Panc1 (cell line): ENCODE measurements at regions not wholly inside any gene's neighbourhood (a gene's known extent, or its start where the extent isn't known, plus 50 kb on each side); places are given as distances from the start of the nearest gene placed in this dataset.

ENCODE experiments used
- ATAC-seq: fragments of 200-7000 bp; cut with Tn5 transposase; 2 replicates; pipeline ENCODE4 v1.9.1; 2020; ENCODE audit warnings: mild to moderate bottlenecking, moderate library complexity
- BruUV-seq: library from RNA; stranded (reverse); fragments of 400-500 nt; replicated peaks from 2 replicates; lab custom pipeline; 2021; lab: Mats Ljungman, UMichigan
- CTCF ChIA-PET: fragments of 300-600 bp; sonication (Branson Sonifier 250); formaldehyde crosslinking; loops from one replicate; lab custom pipeline; 2022; ENCODE audit warnings: antibody characterized with exemption; lab: Charles Lee
- POLR2A ChIA-PET: fragments of 300-600 bp; sonication (Branson Sonifier 250); formaldehyde crosslinking; loops from one replicate; lab custom pipeline; 2022; ENCODE audit warnings: antibody characterized with exemption; lab: Charles Lee
- DNase-seq: peaks from one replicate; pipeline ENCODE4 v3.0.0-alpha.2; 2010; ENCODE audit warnings: low read depth, low spot score
- H3K27ac ChIP-seq: 2 replicates; pipeline ENCODE4 v1.5.1; 2011; ENCODE audit warnings: mild to moderate bottlenecking, low read length, inconsistent platforms
- H3K27me3 ChIP-seq: fragments of 200-500 bp; sonication (Bioruptor generic); 2 replicates; pipeline ENCODE4 v1.6.0; 2014; ENCODE audit warnings: low read length, inconsistent platforms; ENCODE audit not compliant: control insufficient read depth, insufficient read depth
- H3K36me3 ChIP-seq: fragments of 200-500 bp; sonication (Bioruptor generic); 2 replicates; pipeline ENCODE4 v1.5.1; 2014; ENCODE audit warnings: inconsistent platforms, mild to moderate bottlenecking, low read length, moderate library complexity; ENCODE audit not compliant: control insufficient read depth, insufficient read depth
- H3K4me1 ChIP-seq: 2 replicates; pipeline ENCODE4 v1.5.1; 2011; ENCODE audit warnings: inconsistent platforms, mild to moderate bottlenecking, low read length, moderate library complexity; ENCODE audit not compliant: control insufficient read depth, insufficient read depth
- H3K4me3 ChIP-seq, 2 experiments: 2 replicates each; pipeline ENCODE4 v1.5.1; 2011 to 2012; ENCODE audit warnings: low read depth in 2 of 2, low read length in 2 of 2, mild to moderate bottlenecking in 2 of 2, inconsistent platforms in 1 of 2, moderate library complexity in 1 of 2
- H3K9me3 ChIP-seq: fragments of 200-500 bp; sonication (Bioruptor generic); 2 replicates; pipeline ENCODE4 v1.5.1; 2014; ENCODE audit warnings: low read depth, mild to moderate bottlenecking, inconsistent platforms, low read length, moderate library complexity; ENCODE audit not compliant: control insufficient read depth, insufficient read depth
- POLR2AphosphoS5 ChIP-seq: IDR thresholded peaks from 2 replicates; pipeline ENCODE4 v1.6.1; 2012; ENCODE audit warnings: mild to moderate bottlenecking, low read depth, low read length, moderate library complexity
- SIN3A ChIP-seq: IDR thresholded peaks from 2 replicates; pipeline ENCODE4 v1.6.1; 2012; ENCODE audit warnings: low read depth, mild to moderate bottlenecking, low read length, moderate library complexity, borderline replicate concordance; ENCODE audit not compliant: insufficient read depth
- TCF7L2 ChIP-seq: IDR thresholded peaks from 2 replicates; pipeline ENCODE4 v1.6.1; 2011; ENCODE audit warnings: mild to moderate bottlenecking, low read depth, low read length, inconsistent platforms
- in situ Hi-C: cut with HindIII; loops from 2 replicates; pipeline ENCODE4 v1.10.0; 2016; ENCODE audit warnings: low sequenced_read_pairs, low pct_unique_long_range_greater_than_20kb
- intact Hi-C: fragments of 100-400 bp; cut with micrococcal nuclease; formaldehyde crosslinking; loops from one replicate; pipeline ENCODE4 v1.10.0; 2022; ENCODE audit not compliant: unreplicated experiment
- TF ChIP-seq, protein P1 (sequence below), 2 experiments: IDR thresholded peaks; 2 replicates each; pipeline ENCODE4 v1.6.1; 2011 to 2012; ENCODE audit warnings: low read depth in 2 of 2, control low read depth in 1 of 2, low read length in 1 of 2, mild to moderate bottlenecking in 1 of 2, moderate library complexity in 1 of 2; ENCODE audit not compliant: insufficient read depth in 1 of 2
- TF ChIP-seq, protein P2 (sequence below): fragments of 450-650 bp; IDR thresholded peaks from 2 replicates; pipeline ENCODE4 v1.5.1; 2017; ENCODE audit warnings: mild to moderate bottlenecking

DNA sequence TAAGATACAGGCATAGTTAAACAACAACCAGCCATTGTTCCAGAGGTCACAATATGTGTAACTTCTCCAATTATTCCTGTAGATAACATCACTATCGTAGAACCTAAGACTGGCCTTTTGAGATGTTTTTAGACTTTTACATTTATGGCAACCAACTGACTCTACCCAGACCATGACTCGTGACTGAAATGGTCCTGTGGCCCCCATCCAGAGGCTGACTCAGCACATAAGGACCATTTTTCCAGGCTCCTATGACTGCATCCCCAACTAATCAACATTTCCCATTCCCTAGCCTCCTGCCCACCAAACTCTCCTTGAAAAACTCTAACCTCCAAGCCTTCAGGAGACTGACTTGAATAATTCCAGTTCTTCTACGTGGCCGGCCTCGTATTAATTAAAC is 52.6 kb upstream of the NID2 start:
- H3K9me3 ChIP-seq: no peaks in the 10 kb centered on the region
- intact Hi-C loops (no loop called here), in situ Hi-C loops (no loop called here)
- H3K4me1 ChIP-seq: no peaks in the 10 kb centered on the region
- no peak overlapping the region for H3K27ac ChIP-seq
- CTCF ChIA-PET: no interaction called here
- H3K36me3 ChIP-seq: no peaks in the 10 kb centered on the region
- no peak overlapping the region for H3K4me3 ChIP-seq
- POLR2A ChIA-PET: no interaction called here
- no peaks in the 10 kb centered on the region; the same call in 1 of the 2 replicates for H3K27me3 ChIP-seq
- ATAC-seq: no peak
- no peak for DNase-seq
- BruUV-seq: no TSS peak
- TF ChIP-seq, protein P1, sequence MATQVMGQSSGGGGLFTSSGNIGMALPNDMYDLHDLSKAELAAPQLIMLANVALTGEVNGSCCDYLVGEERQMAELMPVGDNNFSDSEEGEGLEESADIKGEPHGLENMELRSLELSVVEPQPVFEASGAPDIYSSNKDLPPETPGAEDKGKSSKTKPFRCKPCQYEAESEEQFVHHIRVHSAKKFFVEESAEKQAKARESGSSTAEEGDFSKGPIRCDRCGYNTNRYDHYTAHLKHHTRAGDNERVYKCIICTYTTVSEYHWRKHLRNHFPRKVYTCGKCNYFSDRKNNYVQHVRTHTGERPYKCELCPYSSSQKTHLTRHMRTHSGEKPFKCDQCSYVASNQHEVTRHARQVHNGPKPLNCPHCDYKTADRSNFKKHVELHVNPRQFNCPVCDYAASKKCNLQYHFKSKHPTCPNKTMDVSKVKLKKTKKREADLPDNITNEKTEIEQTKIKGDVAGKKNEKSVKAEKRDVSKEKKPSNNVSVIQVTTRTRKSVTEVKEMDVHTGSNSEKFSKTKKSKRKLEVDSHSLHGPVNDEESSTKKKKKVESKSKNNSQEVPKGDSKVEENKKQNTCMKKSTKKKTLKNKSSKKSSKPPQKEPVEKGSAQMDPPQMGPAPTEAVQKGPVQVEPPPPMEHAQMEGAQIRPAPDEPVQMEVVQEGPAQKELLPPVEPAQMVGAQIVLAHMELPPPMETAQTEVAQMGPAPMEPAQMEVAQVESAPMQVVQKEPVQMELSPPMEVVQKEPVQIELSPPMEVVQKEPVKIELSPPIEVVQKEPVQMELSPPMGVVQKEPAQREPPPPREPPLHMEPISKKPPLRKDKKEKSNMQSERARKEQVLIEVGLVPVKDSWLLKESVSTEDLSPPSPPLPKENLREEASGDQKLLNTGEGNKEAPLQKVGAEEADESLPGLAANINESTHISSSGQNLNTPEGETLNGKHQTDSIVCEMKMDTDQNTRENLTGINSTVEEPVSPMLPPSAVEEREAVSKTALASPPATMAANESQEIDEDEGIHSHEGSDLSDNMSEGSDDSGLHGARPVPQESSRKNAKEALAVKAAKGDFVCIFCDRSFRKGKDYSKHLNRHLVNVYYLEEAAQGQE (IDR thresholded peaks at IDR 0.05; ENCODE audit: insufficient read depth in 1 of 2, low read depth in 2 of 2, low read length in 1 of 2): no peak
- TF ChIP-seq, protein P2, sequence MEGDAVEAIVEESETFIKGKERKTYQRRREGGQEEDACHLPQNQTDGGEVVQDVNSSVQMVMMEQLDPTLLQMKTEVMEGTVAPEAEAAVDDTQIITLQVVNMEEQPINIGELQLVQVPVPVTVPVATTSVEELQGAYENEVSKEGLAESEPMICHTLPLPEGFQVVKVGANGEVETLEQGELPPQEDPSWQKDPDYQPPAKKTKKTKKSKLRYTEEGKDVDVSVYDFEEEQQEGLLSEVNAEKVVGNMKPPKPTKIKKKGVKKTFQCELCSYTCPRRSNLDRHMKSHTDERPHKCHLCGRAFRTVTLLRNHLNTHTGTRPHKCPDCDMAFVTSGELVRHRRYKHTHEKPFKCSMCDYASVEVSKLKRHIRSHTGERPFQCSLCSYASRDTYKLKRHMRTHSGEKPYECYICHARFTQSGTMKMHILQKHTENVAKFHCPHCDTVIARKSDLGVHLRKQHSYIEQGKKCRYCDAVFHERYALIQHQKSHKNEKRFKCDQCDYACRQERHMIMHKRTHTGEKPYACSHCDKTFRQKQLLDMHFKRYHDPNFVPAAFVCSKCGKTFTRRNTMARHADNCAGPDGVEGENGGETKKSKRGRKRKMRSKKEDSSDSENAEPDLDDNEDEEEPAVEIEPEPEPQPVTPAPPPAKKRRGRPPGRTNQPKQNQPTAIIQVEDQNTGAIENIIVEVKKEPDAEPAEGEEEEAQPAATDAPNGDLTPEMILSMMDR: no peak
- no peak for TF ChIP-seq TCF7L2

DNA sequence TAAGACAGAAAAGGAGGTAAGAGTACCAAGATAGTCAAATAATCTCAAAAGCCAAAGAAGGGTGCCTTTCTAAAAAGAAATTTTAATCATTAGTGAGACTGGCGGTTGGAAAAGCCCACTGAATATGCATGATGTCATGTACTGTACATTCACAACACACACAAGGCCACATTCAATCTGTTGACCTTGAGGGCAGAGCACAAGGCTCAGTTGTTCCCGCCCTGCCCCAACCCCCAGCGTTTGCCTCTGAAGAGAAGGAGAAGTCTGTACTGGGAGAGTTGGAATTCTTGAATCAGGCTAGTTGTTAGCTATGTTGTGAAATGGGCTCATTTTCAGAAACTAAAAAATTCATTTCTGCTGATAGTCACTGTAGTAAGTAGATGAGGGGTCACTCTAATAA is 50.2 kb upstream of the NID2 start:
- TF ChIP-seq POLR2AphosphoS5: no peak
- TF ChIP-seq SIN3A: no peak
- TF ChIP-seq, protein P1 (IDR thresholded peaks at IDR 0.05; ENCODE audit: insufficient read depth in 1 of 2, low read depth in 2 of 2, low read length in 1 of 2): no peak
- no peak for TF ChIP-seq TCF7L2
- TF ChIP-seq, protein P2: no peak
- Histone ChIP-seq H3K9me3 (no peaks in the 10 kb centered on the region), H3K36me3 (no peaks in the 10 kb centered on the region), H3K4me3 (no peak overlapping the region), H3K4me1 (no peaks in the 10 kb centered on the region), H3K27me3 (no peaks in the 10 kb centered on the region; the same call in 1 of the 2 replicates), H3K27ac (no peak overlapping the region)
- in situ Hi-C loops: no loop called here
- CTCF ChIA-PET: no interaction called here
- no peak for ATAC-seq
- intact Hi-C loops: no loop called here
- POLR2A ChIA-PET: no interaction called here
- no TSS peak for BruUV-seq
- DNase-seq: no peak
